Aorta (tissue), 5 donors: ENCODE measurements at regions not wholly inside any gene's neighbourhood (a gene's known extent, or its start where the extent isn't known, plus 50 kb on each side); places are given as distances from the start of the nearest gene placed in this dataset.

Experiments
- ATAC-seq: fragments of 200-7000 bp; cut with Tn5 transposase; one replicate; pipeline ENCODE4 v1.9.1; 2022; ENCODE audit warnings: moderate library complexity; ENCODE audit not compliant: low FRiP score
- DNase-seq, 2 donors: peaks; one replicate each; pipeline ENCODE4 v3.0.0-alpha.2; 2020
- H3K27ac ChIP-seq, 2 donors: one replicate each; pipeline ENCODE4 v1.5.1; 2013; ENCODE audit warnings: low read length in 2 of 2, mild to moderate bottlenecking in 2 of 2, moderate library complexity in 2 of 2, control low read depth in 1 of 2, inconsistent platforms in 1 of 2, low read depth in 1 of 2
- H3K27me3 ChIP-seq, 2 donors: one replicate each; pipeline ENCODE4 v1.6.1; 2013; ENCODE audit warnings: control low read depth in 1 of 2, low read length in 1 of 2, mild to moderate bottlenecking in 1 of 2, moderate library complexity in 1 of 2; ENCODE audit not compliant: insufficient read depth in 2 of 2, control insufficient read depth in 1 of 2
- H3K36me3 ChIP-seq, 2 donors: one replicate each; pipeline ENCODE4 v1.6.1; 2013; ENCODE audit warnings: control low read depth in 1 of 2, low read length in 1 of 2, mild to moderate bottlenecking in 1 of 2; ENCODE audit not compliant: insufficient read depth in 2 of 2, control insufficient read depth in 1 of 2
- H3K4me1 ChIP-seq, 2 donors: one replicate each; pipeline ENCODE4 v1.6.1; 2013; ENCODE audit warnings: low read length in 2 of 2, control low read depth in 1 of 2, mild to moderate bottlenecking in 1 of 2, moderate library complexity in 1 of 2; ENCODE audit not compliant: insufficient read depth in 2 of 2, control insufficient read depth in 1 of 2
- H3K4me3 ChIP-seq, 2 donors: one replicate each; pipeline ENCODE4 v1.5.1; 2013; ENCODE audit warnings: low read length in 2 of 2, control low read depth in 1 of 2, mild to moderate bottlenecking in 1 of 2
- H3K9me3 ChIP-seq: one replicate; pipeline ENCODE4 v1.6.1; 2013; ENCODE audit warnings: mild to moderate bottlenecking, low read length; ENCODE audit not compliant: control insufficient read depth
- WGBS, 2 donors: extraction: QIAGEN DNeasy Blood & Tissue Kit; methylation state at CpG; one replicate each; pipeline ENCODE4 v1.1.7; 2013; 5-methylcytosine and 5-hydroxymethylcytosine counted together
- intact Hi-C, 2 donors: fragments of 100-400 bp; cut with DNase I; formaldehyde crosslinking; loops; one replicate each; pipeline versions ENCODE4 v1.14.2 to v1.15.0; 2022
- donor health status: healthy with polysubstance abuse.
- donor health status: Bipolar disorder and iron deficiency.
- donor health status: DM: no; HTN: no; CAD: no.
- donor health status: DM: no; HTN: no; CAD: no.
- donor health status: DM: yes; HTN: yes; CAD: no.

- no peaks in the 10 kb centered on the region for H3K27me3 ChIP-seq
- ATAC-seq: no peak
- no peaks in the 10 kb centered on the region for H3K4me1 ChIP-seq
- H3K36me3 ChIP-seq: no peaks in the 10 kb centered on the region
- H3K4me3 ChIP-seq: no peak overlapping the region
- intact Hi-C loops: no loop called here
- WGBS, 2 donors: 53 to 68% methylated on average over 1 of the region's 1 CpG
- no peak for DNase-seq
- no peak overlapping the region for H3K27ac ChIP-seq
- H3K9me3 ChIP-seq: no peaks in the 10 kb centered on the region
Measured at GRCh38 chr5:44028226-44028625, 361.0 kb downstream of the FGF10 start.

GRCh38 chr5:44022622-44023021 lies 366.6 kb downstream of the FGF10 start:
- DNase-seq (no peak), ATAC-seq (no peak)
- no peaks in the 10 kb centered on the region for H3K9me3 ChIP-seq
- no peak overlapping the region for H3K4me3 ChIP-seq
- H3K27me3 ChIP-seq: no peaks in the 10 kb centered on the region
- intact Hi-C loops: no loop called here
- H3K27ac ChIP-seq: no peak overlapping the region
- H3K36me3 ChIP-seq: no peaks in the 10 kb centered on the region
- no peaks in the 10 kb centered on the region for H3K4me1 ChIP-seq

GRCh38 chr5:44011518-44011917 lies 377.7 kb downstream of the FGF10 start:
- peaks cover 1% of the 10 kb centered on the region for H3K9me3 ChIP-seq
- H3K4me1 ChIP-seq: no peaks in the 10 kb centered on the region
- ATAC-seq (no peak), DNase-seq (no peak)
- H3K27me3 ChIP-seq: no peaks in the 10 kb centered on the region
- no peak overlapping the region for H3K27ac ChIP-seq
- no peak overlapping the region for H3K4me3 ChIP-seq
- 88% methylated on average over 2 of the region's 2 CpGs for WGBS, 2 donors
- H3K36me3 ChIP-seq: no peaks in the 10 kb centered on the region
- intact Hi-C loops: no loop called here

GRCh38 chr5:44002381-44002901 lies 386.8 kb downstream of the FGF10 start:
- intact Hi-C loops: no loop called here
- Histone ChIP-seq H3K9me3 (no peaks in the 10 kb centered on the region), H3K36me3 (no peaks in the 10 kb centered on the region), H3K4me3 (no peak overlapping the region), H3K4me1 (no peaks in the 10 kb centered on the region), H3K27me3 (no peaks in the 10 kb centered on the region), H3K27ac (no peak overlapping the region)
- ATAC-seq (no peak), DNase-seq (no peak)

DNA sequence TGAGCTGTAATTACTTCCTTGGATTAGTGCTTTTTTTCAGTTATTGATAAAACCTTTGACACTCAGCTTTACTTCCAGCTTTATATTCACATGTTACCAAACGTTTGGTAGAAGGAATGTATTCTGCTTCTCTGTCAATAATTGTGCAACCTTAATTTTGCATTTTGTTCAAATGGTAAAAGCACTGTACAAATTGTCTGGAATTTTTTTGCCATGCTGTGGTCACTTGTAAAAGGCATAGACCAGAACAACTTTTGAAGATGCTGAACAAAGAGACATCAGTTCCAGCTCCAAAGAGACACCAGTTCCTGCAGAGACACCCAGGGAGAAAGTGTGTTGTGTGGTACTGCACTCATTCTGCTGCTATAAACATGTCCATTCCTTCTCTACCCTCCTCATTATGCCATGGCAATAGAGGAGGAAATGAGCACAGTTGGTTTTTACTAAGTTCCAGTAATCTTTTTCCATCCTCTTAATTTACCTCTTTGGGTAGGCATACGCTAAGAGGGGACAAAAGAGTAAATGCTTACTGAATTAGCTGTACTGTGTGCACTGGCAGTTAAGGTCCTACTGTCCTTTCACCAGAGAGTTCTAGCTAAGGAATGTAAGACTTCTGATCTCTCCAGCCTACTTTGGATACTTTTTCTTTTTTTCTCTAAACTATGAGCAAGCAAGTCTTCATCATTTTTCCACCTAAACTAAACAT lies 387.4 kb downstream of the FGF10 start:
- Histone ChIP-seq H3K4me3 (no peak overlapping the region), H3K9me3 (no peaks in the 10 kb centered on the region), H3K27ac (no peak overlapping the region), H3K4me1 (no peaks in the 10 kb centered on the region), H3K27me3 (no peaks in the 10 kb centered on the region), H3K36me3 (no peaks in the 10 kb centered on the region)
- ATAC-seq (no peak), DNase-seq (no peak)
- WGBS, 2 donors: 48 to 54% methylated on average over 2 of the region's 2 CpGs
- intact Hi-C loops: no loop called here

DNA sequence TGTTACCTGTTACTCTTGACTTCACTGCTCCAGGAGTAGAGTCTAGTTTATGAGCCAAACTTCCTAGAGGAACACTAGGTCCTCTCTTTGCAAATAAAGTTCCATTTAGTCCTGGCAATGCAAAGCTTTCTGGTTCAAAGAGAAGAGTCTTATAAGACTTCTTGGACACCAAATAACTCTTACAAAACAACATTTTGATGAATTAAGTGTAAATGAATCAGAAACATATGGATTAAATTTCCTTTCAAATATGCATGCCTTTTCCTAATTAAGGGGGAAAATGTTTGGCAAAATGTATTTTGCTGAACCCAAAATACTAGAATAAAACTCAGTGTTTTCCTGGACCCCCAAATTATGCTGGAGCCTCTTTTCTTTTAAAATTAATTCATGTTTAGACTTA lies 388.0 kb downstream of the FGF10 start:
- H3K36me3 ChIP-seq: no peaks in the 10 kb centered on the region
- DNase-seq (no peak), ATAC-seq (no peak)
- intact Hi-C loops: no loop called here
- no peaks in the 10 kb centered on the region for H3K4me1 ChIP-seq
- no peaks in the 10 kb centered on the region for H3K9me3 ChIP-seq
- no peak overlapping the region for H3K27ac ChIP-seq
- no peak overlapping the region for H3K4me3 ChIP-seq
- no peaks in the 10 kb centered on the region for H3K27me3 ChIP-seq

DNA sequence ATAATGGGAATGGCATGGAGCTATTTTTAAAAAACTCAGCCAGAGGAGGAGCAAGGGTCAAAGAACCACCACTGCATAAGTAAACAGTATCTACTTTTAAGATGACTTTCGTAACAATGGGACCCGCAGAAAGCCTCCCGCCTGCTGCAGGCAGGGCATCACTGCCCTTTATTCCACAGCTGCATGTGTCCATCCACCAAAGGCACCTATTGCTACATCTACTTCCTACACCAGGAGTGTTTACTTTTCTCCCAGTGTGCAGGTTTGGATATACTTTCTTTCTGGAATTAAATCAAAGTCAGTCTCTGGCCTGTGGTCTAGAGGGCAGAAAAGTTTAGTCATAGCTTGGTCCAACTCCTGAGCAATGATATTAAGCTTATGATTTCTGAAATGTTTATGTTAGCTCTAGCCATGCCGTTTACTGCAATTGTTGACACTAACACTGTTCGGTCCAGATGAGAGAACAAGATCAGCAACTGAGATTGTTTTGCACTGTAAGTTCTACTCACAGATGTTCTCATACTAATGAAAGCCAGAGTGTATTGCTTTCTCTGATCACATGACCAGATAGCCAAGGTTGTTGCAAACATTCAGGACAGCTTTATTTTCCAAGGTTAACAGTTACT lies 391.5 kb downstream of the FGF10 start:
- ATAC-seq: no peak
- H3K36me3 ChIP-seq: no peaks in the 10 kb centered on the region
- intact Hi-C loops: no loop called here

DNA sequence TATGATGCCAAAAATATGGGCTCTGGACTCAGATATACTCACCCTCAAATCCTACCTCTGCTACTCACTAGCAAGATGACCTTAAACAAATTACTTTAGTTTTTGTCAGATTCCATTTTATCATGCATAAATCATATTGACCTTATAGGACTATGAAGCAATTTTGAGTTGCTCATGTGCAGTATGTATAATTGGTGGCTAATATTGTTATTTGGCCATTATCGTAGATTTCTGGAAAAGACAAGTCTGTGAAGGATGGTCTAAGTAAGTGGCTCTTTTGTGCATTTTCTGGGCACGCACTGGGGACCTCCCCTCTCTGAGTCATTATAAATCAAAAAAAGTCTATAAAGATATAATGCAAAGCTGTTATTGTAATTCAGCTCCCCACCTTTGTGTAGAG lies 393.0 kb downstream of the FGF10 start:
- intact Hi-C loops: no loop called here
- Histone ChIP-seq H3K27ac (no peak overlapping the region), H3K27me3 (no peaks in the 10 kb centered on the region), H3K9me3 (no peaks in the 10 kb centered on the region), H3K4me3 (no peak overlapping the region), H3K36me3 (no peaks in the 10 kb centered on the region), H3K4me1 (no peaks in the 10 kb centered on the region)
- no peak for DNase-seq
- 98% methylated on average over 2 of the region's 2 CpGs for WGBS, 2 donors
- no peak for ATAC-seq

More for the DNA sequence above, 391.5 kb downstream of the FGF10 start:
- Histone ChIP-seq H3K4me3 (no peak overlapping the region), H3K27ac (no peak overlapping the region), H3K9me3 (no peaks in the 10 kb centered on the region), H3K27me3 (no peaks in the 10 kb centered on the region), H3K4me1 (no peaks in the 10 kb centered on the region)
- 49 to 50% methylated on average over 5 of the region's 5 CpGs for WGBS, 2 donors
- no peak for DNase-seq

GRCh38 chr5:43994352-43994708 lies 391.4 kb downstream of the NNT start:
- Histone ChIP-seq H3K9me3 (no peaks in the 10 kb centered on the region), H3K4me3 (no peak overlapping the region), H3K36me3 (no peaks in the 10 kb centered on the region), H3K27me3 (no peaks in the 10 kb centered on the region), H3K27ac (no peak overlapping the region), H3K4me1 (no peaks in the 10 kb centered on the region)
- intact Hi-C loops: no loop called here
- 76 to 77% methylated on average over 3 of the region's 3 CpGs for WGBS, 2 donors
- ATAC-seq: no peak
- no peak for DNase-seq
